ENCODE measurements at regions not wholly inside any gene's neighbourhood (a gene's known extent, or its start where the extent isn't known, plus 50 kb on each side); places are given as distances from the start of the nearest gene placed in this dataset.

DNA sequence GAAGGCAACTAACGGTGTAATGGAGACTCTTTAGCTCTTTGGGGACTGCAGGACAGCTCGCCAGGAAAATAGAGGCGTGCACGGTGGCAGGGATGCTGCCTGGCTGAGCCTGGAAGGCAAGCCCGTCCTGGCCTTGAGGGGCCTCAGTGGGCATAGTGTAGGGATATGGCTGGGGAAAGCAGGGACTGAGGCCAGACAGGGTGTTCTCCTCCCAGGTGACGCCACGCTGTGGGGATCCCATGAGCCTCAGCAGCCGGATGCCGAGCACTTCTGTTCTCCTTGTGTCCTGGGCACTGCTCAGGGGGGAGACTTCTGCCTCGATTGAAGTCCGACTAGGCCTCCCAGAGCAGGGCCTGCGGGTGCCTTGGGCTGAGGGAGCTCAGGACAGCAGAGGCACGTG lies 89.2 kb downstream of the NPIPB11 start:
- Histone ChIP-seq H4K5ac (ENCODE audit: low read depth, low read length) (peak overlapping the region; percentile 91), H3K4me1 (ENCODE audit: control insufficient read depth, insufficient read depth, low read length) (peaks cover 17% of the 10 kb centered on the region; the same call in 1 of the 2 replicates), H4K8ac (ENCODE audit: low read depth in 2 of 2, low read length in 2 of 2) (peak overlapping the region; percentile 57 to 83; a peak in 3 of 4 replicates), H3K4me3 (ENCODE audit: insufficient read depth, low read depth, low read length) (no peak overlapping the region), H2BK20ac (ENCODE audit: low read depth, low read length) (peak overlapping the region; percentile 79), H2BK5ac (ENCODE audit: low read depth, low read length, poor library complexity, severe bottlenecking) (peak overlapping the region; percentile 55), H3K56ac (ENCODE audit: extremely low read depth, insufficient read depth, low read length) (no peak overlapping the region), H2AFZ (replicated peaks; ENCODE audit: low read length, poor library complexity) (no peak overlapping the region), H3K9me1 (ENCODE audit: insufficient read depth, low read length) (peaks cover 10% of the 10 kb centered on the region; the same call in 1 of the 2 replicates), H3K18ac (ENCODE audit: low read depth, low read length) (peak overlapping the region; percentile 58; the same call in 1 of the 2 replicates), H2BK120ac (ENCODE audit: low read depth, low read length) (peak overlapping the region; percentile 81), H3K4me2 (ENCODE audit: low read depth, low read length) (no peak overlapping the region), H4K20me1 (ENCODE audit: insufficient read depth, low read length) (no peaks in the 10 kb centered on the region), H4K91ac (ENCODE audit: insufficient read depth, low read depth, low read length) (peak overlapping the region; percentile 93), H3K36me3 (ENCODE audit: control insufficient read depth, insufficient read depth, low read length) (peaks cover 1% of the 10 kb centered on the region; the same call in 1 of the 2 replicates), H3K9me3 (ENCODE audit: control insufficient read depth, insufficient read depth, low read length) (no peaks in the 10 kb centered on the region), H3K23ac (ENCODE audit: low read depth, low read length) (peak overlapping the region; percentile 74; the same call in 1 of the 2 replicates), H2BK15ac (ENCODE audit: low read depth, low read length) (peak overlapping the region; percentile 96), H3K4ac (ENCODE audit: low read depth, low read length) (peak overlapping the region; percentile 96), H2AK9ac (replicated peaks; ENCODE audit: low read depth, low read length, poor library complexity) (no peak overlapping the region), H3K14ac (replicated peaks; ENCODE audit: low read depth, low read length) (peak overlapping the region; percentile 93), H3K79me1 (ENCODE audit: low read depth in 1 of 2, low read length in 2 of 2) (peaks cover 0 to 12% of the 10 kb centered on the region in 2 experiments; a peak in 2 of 4 replicates), H3K9ac (ENCODE audit: low read depth, low read length) (peak overlapping the region; percentile 3; the same call in 1 of the 2 replicates), H3K27ac (ENCODE audit: insufficient read depth, low read length) (peak overlapping the region; percentile 83), H2AK5ac (ENCODE audit: low read depth, low read length) (peak overlapping the region; percentile 100), H3K27me3 (ENCODE audit: control insufficient read depth, insufficient read depth, low read length) (no peaks in the 10 kb centered on the region)
- DNase-seq (no peak), ATAC-seq (ENCODE audit: low read depth) (no peak)
- ChIA-PET POLR2A (ENCODE audit: unreplicated experiment) (no interaction called here), CTCF (no interaction called here)
- 96% methylated on average over 8 of the region's 13 CpGs; no CpG with 5 or more reads in 1 of the 2 experiments for WGBS, 2 experiments (ENCODE audit: extremely low coverage in 2 of 2, insufficient read length in 1 of 2)
- in situ Hi-C loops (cut with MboI; ENCODE audit: low sequenced_read_pairs), result no loop called here
- dilution Hi-C loops (cut with HindIII; ENCODE audit: low sequenced_read_pairs, unreplicated experiment), result no loop called here
- no TSS peak for BruUV-seq (replicated peaks)
- intact Hi-C loops (cut with micrococcal nuclease), result no loop called here
- no peak for TF ChIP-seq MAZ (IDR thresholded peaks at IDR 0.05; ENCODE audit: borderline replicate concordance, low read depth, low read length)

All from IMR-90 (cell line).